ENCODE measurements at regions not wholly inside any gene's neighbourhood (a gene's known extent, or its start where the extent isn't known, plus 50 kb on each side); places are given as distances from the start of the nearest gene placed in this dataset.

DNA sequence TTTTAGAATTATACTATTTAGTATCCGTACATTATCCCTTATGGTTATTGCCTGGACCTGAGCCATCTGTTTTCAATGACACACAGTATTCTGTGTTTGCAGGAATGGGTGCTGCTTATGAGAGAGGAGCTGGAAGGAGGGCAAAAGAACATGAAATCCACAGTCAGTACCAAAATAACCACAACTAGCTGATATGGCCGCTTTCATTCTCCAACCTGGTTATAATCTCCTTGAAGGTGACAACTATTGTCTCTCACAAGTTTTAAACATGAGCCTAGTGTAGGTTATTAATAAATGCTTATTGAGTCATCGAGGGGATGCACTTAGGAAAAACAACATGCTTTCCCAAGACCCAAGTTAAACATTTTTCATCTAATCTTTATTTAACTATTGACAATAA, 356.6 kb downstream of the BMP2 start:
- TF ChIP-seq EZH2 (optimal IDR thresholded peaks at IDR 0.05; ENCODE audit: low read depth, low read length) = no peak
- no peak for TF ChIP-seq CTCF (IDR thresholded peaks at IDR 0.05; ENCODE audit: low read length)
- no peak for TF ChIP-seq EZH2phosphoT487 (IDR thresholded peaks at IDR 0.05; ENCODE audit: low read length)
